ENCODE measurements at regions not wholly inside any gene's neighbourhood (a gene's known extent, or its start where the extent isn't known, plus 50 kb on each side); places are given as distances from the start of the nearest gene placed in this dataset.

GRCh38 chr9:18188971-18189370 lies 285.0 kb upstream of the ADAMTSL1 start:
- TF ChIP-seq EZH2phosphoT487 (IDR thresholded peaks at IDR 0.05; ENCODE audit: low read length) (no peak), EZH2 (optimal IDR thresholded peaks at IDR 0.05; ENCODE audit: low read depth, low read length) (no peak)
- TF ChIP-seq, protein P1, sequence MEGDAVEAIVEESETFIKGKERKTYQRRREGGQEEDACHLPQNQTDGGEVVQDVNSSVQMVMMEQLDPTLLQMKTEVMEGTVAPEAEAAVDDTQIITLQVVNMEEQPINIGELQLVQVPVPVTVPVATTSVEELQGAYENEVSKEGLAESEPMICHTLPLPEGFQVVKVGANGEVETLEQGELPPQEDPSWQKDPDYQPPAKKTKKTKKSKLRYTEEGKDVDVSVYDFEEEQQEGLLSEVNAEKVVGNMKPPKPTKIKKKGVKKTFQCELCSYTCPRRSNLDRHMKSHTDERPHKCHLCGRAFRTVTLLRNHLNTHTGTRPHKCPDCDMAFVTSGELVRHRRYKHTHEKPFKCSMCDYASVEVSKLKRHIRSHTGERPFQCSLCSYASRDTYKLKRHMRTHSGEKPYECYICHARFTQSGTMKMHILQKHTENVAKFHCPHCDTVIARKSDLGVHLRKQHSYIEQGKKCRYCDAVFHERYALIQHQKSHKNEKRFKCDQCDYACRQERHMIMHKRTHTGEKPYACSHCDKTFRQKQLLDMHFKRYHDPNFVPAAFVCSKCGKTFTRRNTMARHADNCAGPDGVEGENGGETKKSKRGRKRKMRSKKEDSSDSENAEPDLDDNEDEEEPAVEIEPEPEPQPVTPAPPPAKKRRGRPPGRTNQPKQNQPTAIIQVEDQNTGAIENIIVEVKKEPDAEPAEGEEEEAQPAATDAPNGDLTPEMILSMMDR (IDR thresholded peaks at IDR 0.05; ENCODE audit: low read length), result no peak

All from MM.1S (cell line).